ENCODE measurements at regions not wholly inside any gene's neighbourhood (a gene's known extent, or its start where the extent isn't known, plus 50 kb on each side); places are given as distances from the start of the nearest gene placed in this dataset.

DNA sequence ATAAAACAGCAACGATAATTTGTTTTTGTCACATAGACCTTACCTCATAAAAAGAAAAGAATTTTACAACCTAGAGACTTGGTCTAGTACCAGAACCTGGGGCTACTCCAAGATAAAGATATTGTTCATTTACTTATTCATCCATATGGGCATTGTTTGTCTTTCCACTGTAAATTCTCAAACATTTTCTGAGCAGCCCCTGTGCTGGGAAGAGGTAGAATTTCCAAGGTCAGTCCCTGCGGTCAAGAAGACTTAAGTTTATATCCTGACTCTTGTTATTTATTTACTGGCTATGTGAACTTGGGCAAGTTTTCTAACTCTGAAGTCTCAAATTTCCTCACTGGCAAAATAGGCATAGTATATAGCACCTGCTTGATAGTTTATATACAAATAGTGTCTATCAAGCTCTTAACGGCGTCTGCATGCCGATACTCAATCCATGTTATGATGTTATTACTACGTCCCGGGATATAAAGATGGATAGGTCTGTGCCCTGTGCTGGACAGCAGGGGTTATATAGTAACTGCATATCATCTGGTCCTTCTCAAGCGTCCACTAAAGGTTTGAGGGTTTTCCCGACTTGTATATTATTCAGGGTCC is 222.1 kb upstream of the TAPT1 start:
- no peak overlapping the region for H3K4me3 ChIP-seq (ENCODE audit: low read depth in 1 of 3, low read length in 3 of 3)
- WGBS = 89% methylated on average over 9 of the region's 9 CpGs
- no peak for DNase-seq (ENCODE audit: low spot score)

GRCh38 chr4:16443504-16444088 is 217.3 kb upstream of the TAPT1 start:
- no peaks in the 10 kb centered on the region for H3K27me3 ChIP-seq (ENCODE audit: control insufficient read depth in 4 of 4, insufficient read depth in 4 of 4, low read length in 3 of 4)
- TF ChIP-seq RAD21 (IDR thresholded peaks at IDR 0.05) (peak; percentile 65 to 79), HNF4G (IDR thresholded peaks at IDR 0.05) (no peak), CTCF (IDR thresholded peaks at IDR 0.05; ENCODE audit: low read depth, low read length, missing input control) (peak; percentile 70), FOXA1 (IDR thresholded peaks at IDR 0.05) (no peak)
- H3K27ac ChIP-seq (ENCODE audit: low read depth in 1 of 2, low read length in 2 of 2) = no peak overlapping the region
- no peak overlapping the region for H3K4me3 ChIP-seq (ENCODE audit: low read depth in 1 of 3, low read length in 3 of 3)
- DNase-seq (ENCODE audit: low spot score) = no peak
- H3K4me1 ChIP-seq (ENCODE audit: control insufficient read depth in 4 of 4, insufficient read depth in 4 of 4, low read length in 3 of 4) = no peaks in the 10 kb centered on the region
- 32% methylated on average over 2 of the region's 2 CpGs for WGBS
- no peak overlapping the region for H3K9ac ChIP-seq (ENCODE audit: low read depth in 1 of 2, low read length in 2 of 2)
- H3K36me3 ChIP-seq (ENCODE audit: control insufficient read depth in 4 of 4, insufficient read depth in 3 of 4, low read depth in 1 of 4, low read length in 3 of 4) = no peaks in the 10 kb centered on the region
- H3K9me3 ChIP-seq (ENCODE audit: control insufficient read depth in 4 of 4, low read length in 3 of 4) = peaks cover 0 to 1% (median 0%) of the 10 kb centered on the region in 4 donors

More for the DNA sequence above, 222.1 kb upstream of the TAPT1 start:
- H3K9me3 ChIP-seq (ENCODE audit: control insufficient read depth in 4 of 4, low read length in 3 of 4) = no peaks in the 10 kb centered on the region
- no peaks in the 10 kb centered on the region for H3K27me3 ChIP-seq (ENCODE audit: control insufficient read depth in 4 of 4, insufficient read depth in 4 of 4, low read length in 3 of 4)
- H3K36me3 ChIP-seq (ENCODE audit: control insufficient read depth in 4 of 4, insufficient read depth in 3 of 4, low read depth in 1 of 4, low read length in 3 of 4) = no peaks in the 10 kb centered on the region
- no peak overlapping the region for H3K9ac ChIP-seq (ENCODE audit: low read depth in 1 of 2, low read length in 2 of 2)
- no peak overlapping the region for H3K27ac ChIP-seq (ENCODE audit: low read depth in 1 of 2, low read length in 2 of 2)
- TF ChIP-seq JUND (IDR thresholded peaks at IDR 0.05) = no peak
- no peak for TF ChIP-seq RXRA (IDR thresholded peaks at IDR 0.05)
- no peak for TF ChIP-seq YY1 (IDR thresholded peaks at IDR 0.05)
- TF ChIP-seq HNF4G (IDR thresholded peaks at IDR 0.05) = no peak
- TF ChIP-seq FOXA1 (IDR thresholded peaks at IDR 0.05) = no peak
- H3K4me1 ChIP-seq (ENCODE audit: control insufficient read depth in 4 of 4, insufficient read depth in 4 of 4, low read length in 3 of 4) = no peaks in the 10 kb centered on the region

- H3K4me3 ChIP-seq (ENCODE audit: low read depth in 1 of 3, low read length in 3 of 3) = no peak overlapping the region
- peaks cover 0 to 11% (median 8%) of the 10 kb centered on the region in 4 donors for H3K9me3 ChIP-seq (ENCODE audit: control insufficient read depth in 4 of 4, low read length in 3 of 4)
- TF ChIP-seq CTCF (IDR thresholded peaks at IDR 0.05; ENCODE audit: low read depth, low read length, missing input control) = no peak
- TF ChIP-seq EGR1 (IDR thresholded peaks at IDR 0.05; ENCODE audit: low read depth in 2 of 2) = no peak
- no peak for TF ChIP-seq RXRA (IDR thresholded peaks at IDR 0.05)
- no peak for TF ChIP-seq TAF1 (conservative IDR thresholded peaks at IDR 0.05)
- TF ChIP-seq SP1 (IDR thresholded peaks at IDR 0.05) = no peak
- TF ChIP-seq HNF4A (conservative IDR thresholded peaks at IDR 0.05) = no peak
- no peak for TF ChIP-seq HNF4G (IDR thresholded peaks at IDR 0.05)
- TF ChIP-seq FOXA2 (IDR thresholded peaks at IDR 0.05) = no peak
- no peak for TF ChIP-seq NR2F2 (IDR thresholded peaks at IDR 0.05)
- TF ChIP-seq GABPA (IDR thresholded peaks at IDR 0.05 in 1 of 2, conservative IDR thresholded peaks at IDR 0.05 in 1 of 2) = no peak
- no peak for TF ChIP-seq MAX (IDR thresholded peaks at IDR 0.05)
- no peak for TF ChIP-seq ATF3 (IDR thresholded peaks at IDR 0.05)
- H3K9ac ChIP-seq (ENCODE audit: low read depth in 1 of 2, low read length in 2 of 2) = no peak overlapping the region
- H3K27me3 ChIP-seq (ENCODE audit: control insufficient read depth in 4 of 4, insufficient read depth in 4 of 4, low read length in 3 of 4) = no peaks in the 10 kb centered on the region
- H3K27ac ChIP-seq (ENCODE audit: low read depth in 1 of 2, low read length in 2 of 2) = no peak overlapping the region
- DNase-seq (ENCODE audit: low spot score) = no peak
- no peaks in the 10 kb centered on the region for H3K36me3 ChIP-seq (ENCODE audit: control insufficient read depth in 4 of 4, insufficient read depth in 3 of 4, low read depth in 1 of 4, low read length in 3 of 4)
- 55% methylated on average over 1 of the region's 1 CpG for WGBS
- no peaks in the 10 kb centered on the region for H3K4me1 ChIP-seq (ENCODE audit: control insufficient read depth in 4 of 4, insufficient read depth in 4 of 4, low read length in 3 of 4)
Measured at GRCh38 chr4:16442296-16442695, 216.0 kb upstream of the TAPT1 start.
